Mucosa of descending colon (tissue), 3 donors: ENCODE measurements at regions not wholly inside any gene's neighbourhood (a gene's known extent, or its start where the extent isn't known, plus 50 kb on each side); places are given as distances from the start of the nearest gene placed in this dataset.

Experiments used
- ATAC-seq: fragments of 200-7000 bp; cut with Tn5 transposase; one replicate; pipeline ENCODE4 v1.9.1; 2020; ENCODE audit warnings: mild to moderate bottlenecking, moderate library complexity
- DNase-seq, 3 donors: peaks; one replicate each; pipeline ENCODE4 v3.0.0-alpha.2; 2020
- H3K36me3 ChIP-seq: fragments of 200-600 bp; one replicate; pipeline ENCODE4 v1.8.0; 2021; ENCODE audit warnings: low read depth, mild to moderate bottlenecking
- H3K4me1 ChIP-seq: fragments of 200-600 bp; one replicate; pipeline ENCODE4 v1.8.0; 2021; ENCODE audit warnings: low read depth, mild to moderate bottlenecking
- H3K4me3 ChIP-seq: fragments of 200-600 bp; one replicate; pipeline ENCODE4 v1.8.0; 2021; ENCODE audit warnings: mild to moderate bottlenecking
- H3K9me3 ChIP-seq: fragments of 200-600 bp; one replicate; pipeline ENCODE4 v1.8.0; 2021; ENCODE audit warnings: mild to moderate bottlenecking
- CTCF ChIP-seq: fragments of 200-600 bp; IDR thresholded peaks from one replicate; pipeline ENCODE4 v1.8.0; 2022; ENCODE audit warnings: antibody characterized with exemption, mild to moderate bottlenecking
- intact Hi-C, 2 donors: fragments of 100-400 bp; cut with DNase I in 1 of 2; cut with micrococcal nuclease in 1 of 2; formaldehyde crosslinking; loops; one replicate each; pipeline versions ENCODE4 v1.11.0 to v1.11.1; 2022; cut with DNase I, micrococcal nuclease
- donor health status: DM: no; HTN: no; CAD: no; lungs with moderate emphysema.
- donor health status: DM: no; HTN: no; CAD: no.
- donor health status: DM: no; HTN: yes; CAD: no.

GRCh38 chr15:95930659-95931375, 399.7 kb upstream of the NR2F2 start:
- Histone ChIP-seq H3K4me1 (no peaks in the 10 kb centered on the region), H3K36me3 (no peaks in the 10 kb centered on the region), H3K4me3 (no peak overlapping the region), H3K9me3 (no peaks in the 10 kb centered on the region)
- intact Hi-C loops = no loop called here
- TF ChIP-seq CTCF = no peak
- ATAC-seq (no peak), DNase-seq (no peak)

GRCh38 chr15:95931619-95932018, 398.9 kb upstream of the NR2F2 start:
- Histone ChIP-seq H3K4me3 (no peak overlapping the region), H3K36me3 (no peaks in the 10 kb centered on the region), H3K9me3 (no peaks in the 10 kb centered on the region), H3K4me1 (no peaks in the 10 kb centered on the region)
- no peak for ATAC-seq
- DNase-seq = no peak
- intact Hi-C loops = no loop called here
- TF ChIP-seq CTCF = no peak

GRCh38 chr15:95932141-95932540, 398.4 kb upstream of the NR2F2 start:
- intact Hi-C loops = no loop called here
- DNase-seq (no peak), ATAC-seq (no peak)
- no peaks in the 10 kb centered on the region for H3K36me3 ChIP-seq
- H3K4me1 ChIP-seq = no peaks in the 10 kb centered on the region
- no peak for TF ChIP-seq CTCF
- H3K4me3 ChIP-seq = no peak overlapping the region
- no peaks in the 10 kb centered on the region for H3K9me3 ChIP-seq

GRCh38 chr15:95932676-95933075, 397.8 kb upstream of the NR2F2 start:
- no peaks in the 10 kb centered on the region for H3K4me1 ChIP-seq
- no peaks in the 10 kb centered on the region for H3K36me3 ChIP-seq
- DNase-seq (no peak), ATAC-seq (no peak)
- H3K4me3 ChIP-seq = no peak overlapping the region
- intact Hi-C loops = no loop called here
- TF ChIP-seq CTCF = no peak
- H3K9me3 ChIP-seq = no peaks in the 10 kb centered on the region

GRCh38 chr15:95935852-95936251, 394.6 kb upstream of the NR2F2 start:
- Histone ChIP-seq H3K36me3 (no peaks in the 10 kb centered on the region), H3K9me3 (no peaks in the 10 kb centered on the region), H3K4me3 (no peak overlapping the region), H3K4me1 (no peaks in the 10 kb centered on the region)
- TF ChIP-seq CTCF = no peak
- intact Hi-C loops = no loop called here
- DNase-seq = no peak
- no peak for ATAC-seq

- intact Hi-C loops = no loop called here
- no peaks in the 10 kb centered on the region for H3K9me3 ChIP-seq
- H3K36me3 ChIP-seq = no peaks in the 10 kb centered on the region
- no peaks in the 10 kb centered on the region for H3K4me1 ChIP-seq
- no peak overlapping the region for H3K4me3 ChIP-seq
- no peak for ATAC-seq
- no peak for TF ChIP-seq CTCF
- no peak for DNase-seq
These were observed 393.4 kb upstream of the NR2F2 start for GRCh38 chr15:95937128-95937528.
